Karpas-422 (cell line): ENCODE measurements at regions not wholly inside any gene's neighbourhood (a gene's known extent, or its start where the extent isn't known, plus 50 kb on each side); places are given as distances from the start of the nearest gene placed in this dataset.

ENCODE experiments used
- DNase-seq: peaks from one replicate; pipeline ENCODE4 v3.0.0-alpha.2; 2015
- H2AFZ ChIP-seq: fragments of 200-600 bp; sonication (generic); 2 replicates; pipeline ENCODE4 v1.6.1; 2014; ENCODE audit warnings: antibody characterized with exemption, low read length, mixed read lengths
- H3K27ac ChIP-seq: fragments of 200-600 bp; sonication (generic); 2 replicates; pipeline ENCODE4 v1.5.1; 2014; ENCODE audit warnings: mild to moderate bottlenecking, low read length, moderate library complexity
- H3K27me3 ChIP-seq: fragments of 200-600 bp; sonication (generic); 2 replicates; pipeline ENCODE4 v1.6.1; 2014; ENCODE audit warnings: low read length, mixed read lengths
- H3K36me3 ChIP-seq: fragments of 200-600 bp; sonication (generic); 2 replicates; pipeline ENCODE4 v1.6.1; 2014; ENCODE audit warnings: low read length, mixed read lengths; ENCODE audit not compliant: insufficient read depth
- H3K4me1 ChIP-seq: fragments of 200-600 bp; sonication (generic); 2 replicates; pipeline ENCODE4 v1.6.1; 2014; ENCODE audit warnings: mild to moderate bottlenecking, low read length, mixed read lengths
- H3K4me2 ChIP-seq: fragments of 200-600 bp; sonication (generic); 2 replicates; pipeline ENCODE4 v1.6.1; 2014; ENCODE audit warnings: low read length, low read depth, mild to moderate bottlenecking; ENCODE audit not compliant: poor library complexity, severe bottlenecking
- H3K4me3 ChIP-seq: fragments of 200-600 bp; sonication (generic); 2 replicates; pipeline ENCODE4 v1.5.1; 2014; ENCODE audit warnings: mild to moderate bottlenecking, antibody characterized with exemption, low read length, mixed read lengths
- H3K79me2 ChIP-seq: fragments of 200-600 bp; sonication (generic); 2 replicates; pipeline ENCODE4 v1.6.1; 2014; ENCODE audit warnings: mild to moderate bottlenecking, low read length, mixed read lengths
- H3K9ac ChIP-seq: fragments of 200-600 bp; sonication (generic); 2 replicates; pipeline ENCODE4 v1.6.0; 2014; ENCODE audit warnings: low read length
- H3K9me2 ChIP-seq: fragments of 200-600 bp; sonication (generic), shearing (Covaris generic); replicated peaks from 2 replicates; pipeline ENCODE4 v1.6.0; 2014; ENCODE audit warnings: mild to moderate bottlenecking, low read length, moderate library complexity; ENCODE audit not compliant: insufficient read depth
- H3K9me3 ChIP-seq: fragments of 300-700, 200-600 bp; sonication (generic); 2 replicates; pipeline ENCODE4 v1.6.1; 2014; ENCODE audit warnings: low read length, mixed read lengths
- H4K20me1 ChIP-seq: fragments of 200-600 bp; sonication (generic); 2 replicates; pipeline ENCODE4 v1.6.1; 2014; ENCODE audit warnings: mild to moderate bottlenecking, antibody characterized with exemption, low read length, low read depth; ENCODE audit not compliant: insufficient read depth

DNA sequence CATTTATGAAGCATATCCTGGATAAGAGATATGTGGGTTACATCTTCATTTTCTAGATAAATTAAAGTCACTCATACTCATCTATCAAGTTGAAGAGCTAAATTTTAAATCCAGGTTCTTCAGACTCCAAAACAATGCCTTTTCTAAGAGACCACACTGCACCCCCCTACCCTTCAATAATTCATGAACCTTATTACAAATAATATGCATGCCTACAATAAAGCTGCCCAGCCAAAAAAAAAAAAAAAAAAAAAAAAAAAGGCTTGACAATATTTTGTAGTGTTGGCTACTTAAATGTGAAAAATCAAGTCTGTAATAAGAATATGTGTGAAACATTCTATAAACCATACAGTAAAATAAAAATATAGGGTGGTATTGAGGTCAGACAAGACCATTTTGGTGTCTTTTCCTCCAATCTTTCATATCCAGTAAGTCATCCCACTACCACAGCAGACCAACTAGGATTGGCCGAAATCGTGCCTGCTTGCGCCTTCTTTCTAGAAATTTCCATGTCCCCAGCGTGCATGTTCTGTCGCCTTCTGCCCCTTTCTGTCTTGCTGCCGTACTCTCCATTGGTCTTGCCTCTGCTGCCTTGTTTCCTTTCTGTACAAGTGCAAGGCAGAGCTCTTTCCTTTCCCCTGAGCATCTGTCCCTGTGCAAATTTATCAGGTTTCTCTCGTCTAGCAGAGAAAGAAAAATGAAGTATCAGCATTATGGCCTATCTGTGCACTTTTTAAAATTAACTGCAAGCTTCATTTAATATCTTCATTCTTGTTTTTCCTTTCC is 92.6 kb upstream of the NDUFV2 start:
- H3K4me2 ChIP-seq: no peak overlapping the region
- no peaks in the 10 kb centered on the region for H3K9me2 ChIP-seq
- no peaks in the 10 kb centered on the region for H3K79me2 ChIP-seq
- DNase-seq: no peak
- no peaks in the 10 kb centered on the region for H3K9me3 ChIP-seq
- no peaks in the 10 kb centered on the region for H3K4me1 ChIP-seq
- H3K9ac ChIP-seq: no peak overlapping the region
- no peak overlapping the region for H3K4me3 ChIP-seq
- no peaks in the 10 kb centered on the region for H4K20me1 ChIP-seq
- H3K27me3 ChIP-seq: no peaks in the 10 kb centered on the region
- H3K27ac ChIP-seq: no peak overlapping the region
- no peaks in the 10 kb centered on the region for H3K36me3 ChIP-seq
- no peak overlapping the region for H2AFZ ChIP-seq

DNA sequence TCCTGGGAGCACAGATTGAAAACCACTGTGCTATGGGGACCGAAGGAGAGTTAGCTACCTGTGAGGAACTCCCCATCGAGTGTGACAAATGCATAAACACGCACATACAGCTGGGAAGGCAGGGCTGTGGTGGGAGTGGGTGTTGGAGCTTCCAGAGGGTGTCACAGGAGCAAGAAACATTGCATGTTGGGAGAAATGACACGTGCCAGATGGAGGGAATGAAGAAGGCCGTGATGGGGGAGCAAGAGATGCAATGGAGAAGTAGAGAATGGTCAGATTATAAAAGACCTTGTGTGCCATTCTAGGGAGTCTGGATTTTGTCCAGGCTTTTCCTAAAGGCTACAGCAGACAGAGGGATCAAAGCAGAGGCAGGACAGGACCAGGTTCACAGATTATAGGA is 91.1 kb upstream of the NDUFV2 start:
- no peak overlapping the region for H3K9ac ChIP-seq
- H3K27me3 ChIP-seq: no peaks in the 10 kb centered on the region
- no peaks in the 10 kb centered on the region for H3K36me3 ChIP-seq
- H3K27ac ChIP-seq: no peak overlapping the region
- no peak for DNase-seq
- no peak overlapping the region for H3K4me3 ChIP-seq
- no peaks in the 10 kb centered on the region for H3K9me2 ChIP-seq
- H3K4me2 ChIP-seq: no peak overlapping the region
- no peaks in the 10 kb centered on the region for H4K20me1 ChIP-seq
- H3K4me1 ChIP-seq: no peaks in the 10 kb centered on the region
- H2AFZ ChIP-seq: no peak overlapping the region
- H3K9me3 ChIP-seq: no peaks in the 10 kb centered on the region
- H3K79me2 ChIP-seq: no peaks in the 10 kb centered on the region

DNA sequence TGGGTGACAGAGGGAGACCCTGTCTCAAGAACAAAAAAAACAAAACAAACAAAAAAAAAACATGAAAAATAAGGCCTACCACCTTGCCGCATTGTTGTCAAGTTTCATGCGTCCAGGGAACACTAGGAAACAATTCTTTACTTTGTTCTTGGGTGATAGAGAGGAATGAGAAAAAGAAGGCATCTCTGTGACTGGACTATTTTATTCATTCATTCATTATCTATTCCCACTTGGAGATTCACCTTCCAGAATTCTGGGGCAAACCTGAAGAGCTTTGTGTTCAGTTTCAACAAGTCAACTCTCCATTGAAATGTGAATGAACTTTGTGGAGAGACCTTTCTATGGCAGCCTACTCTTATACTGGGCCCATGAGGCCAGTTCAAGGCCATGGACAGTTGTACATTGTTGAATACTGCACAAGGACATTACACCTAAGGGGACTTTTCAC is 88.5 kb upstream of the NDUFV2 start:
- H4K20me1 ChIP-seq: no peaks in the 10 kb centered on the region
- no peaks in the 10 kb centered on the region for H3K79me2 ChIP-seq
- H3K36me3 ChIP-seq: no peaks in the 10 kb centered on the region
- H3K27me3 ChIP-seq: peaks cover 2% of the 10 kb centered on the region; the same call in 1 of the 2 replicates
- H3K27ac ChIP-seq: no peak overlapping the region
- no peaks in the 10 kb centered on the region for H3K9me3 ChIP-seq
- no peaks in the 10 kb centered on the region for H3K9me2 ChIP-seq
- H2AFZ ChIP-seq: no peak overlapping the region
- peaks cover 12% of the 10 kb centered on the region for H3K4me1 ChIP-seq
- no peak for DNase-seq
- H3K4me3 ChIP-seq: no peak overlapping the region
- no peak overlapping the region for H3K9ac ChIP-seq
- H3K4me2 ChIP-seq: no peak overlapping the region

DNA sequence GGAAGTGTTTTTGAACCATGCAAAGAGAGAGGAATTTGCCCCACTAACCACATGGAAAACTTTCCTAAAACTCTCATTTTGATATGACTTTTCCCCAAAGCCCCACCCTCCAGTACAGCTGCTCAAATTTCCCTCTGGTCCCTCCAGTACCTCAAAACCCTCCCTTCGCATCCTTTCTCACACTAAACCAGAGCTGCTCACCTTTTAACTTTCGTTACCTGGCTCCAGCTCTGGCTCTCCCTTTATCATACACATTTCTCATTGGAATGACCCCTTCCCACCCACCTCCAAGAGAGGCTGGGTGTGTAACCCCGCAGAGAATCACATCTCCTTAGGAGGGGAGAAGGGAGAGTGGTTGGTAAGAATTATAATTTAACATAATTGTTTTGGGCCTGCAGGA is 86.8 kb upstream of the NDUFV2 start:
- Histone ChIP-seq H2AFZ (no peak overlapping the region), H3K27ac (no peak overlapping the region)

DNA sequence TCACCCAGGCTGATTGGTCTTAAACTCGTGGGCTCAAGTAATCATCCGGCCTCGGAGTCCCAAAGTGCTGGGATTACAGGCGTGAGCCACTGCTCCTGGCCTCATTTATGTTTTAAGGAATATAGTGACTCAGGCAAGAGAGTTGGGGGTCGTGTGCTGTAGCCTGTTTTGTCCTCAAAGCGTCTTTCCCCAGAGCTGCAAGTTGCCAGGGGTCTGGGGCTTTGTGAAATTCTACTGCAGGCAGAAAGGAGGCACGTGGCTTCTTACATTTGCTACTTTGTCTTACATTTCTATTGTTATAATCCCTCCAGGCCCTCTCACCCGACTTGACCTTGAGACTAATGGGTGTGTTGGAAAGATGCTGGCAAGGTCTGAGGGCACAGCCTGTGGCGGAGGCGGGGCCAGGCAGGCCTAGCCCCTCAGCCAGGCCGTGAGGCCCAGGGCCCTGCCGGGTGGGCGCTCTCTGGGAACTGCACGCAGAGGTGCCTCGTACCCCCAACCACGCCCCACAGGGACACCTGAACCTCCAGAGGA is 85.8 kb upstream of the NDUFV2 start:
- H2AFZ ChIP-seq: peak overlapping the region; percentile 96; the same call in 1 of the 2 replicates
- H3K9me3 ChIP-seq: no peaks in the 10 kb centered on the region
- H4K20me1 ChIP-seq: no peaks in the 10 kb centered on the region
- H3K79me2 ChIP-seq: no peaks in the 10 kb centered on the region
- peaks cover 2% of the 10 kb centered on the region; the same call in 1 of the 2 replicates for H3K27me3 ChIP-seq
- H3K27ac ChIP-seq: no peak overlapping the region
- H3K4me1 ChIP-seq: peaks cover 12% of the 10 kb centered on the region
- H3K9me2 ChIP-seq: no peaks in the 10 kb centered on the region
- no peak for DNase-seq
- peak overlapping the region; percentile 51; the same call in 1 of the 2 replicates for H3K4me3 ChIP-seq
- peak overlapping the region; percentile 55 for H3K4me2 ChIP-seq
- peak overlapping the region; percentile 24; the same call in 1 of the 2 replicates for H3K9ac ChIP-seq
- no peaks in the 10 kb centered on the region for H3K36me3 ChIP-seq

More for the DNA sequence above, 86.8 kb upstream of the NDUFV2 start:
- H3K4me3 ChIP-seq: no peak overlapping the region
- no peaks in the 10 kb centered on the region for H3K36me3 ChIP-seq
- H3K9ac ChIP-seq: no peak overlapping the region
- DNase-seq: no peak
- no peak overlapping the region for H3K4me2 ChIP-seq
- no peaks in the 10 kb centered on the region for H3K79me2 ChIP-seq
- H3K27me3 ChIP-seq: peaks cover 2% of the 10 kb centered on the region; the same call in 1 of the 2 replicates
- no peaks in the 10 kb centered on the region for H3K9me2 ChIP-seq
- no peaks in the 10 kb centered on the region for H3K9me3 ChIP-seq
- no peaks in the 10 kb centered on the region for H4K20me1 ChIP-seq
- H3K4me1 ChIP-seq: peaks cover 12% of the 10 kb centered on the region

DNA sequence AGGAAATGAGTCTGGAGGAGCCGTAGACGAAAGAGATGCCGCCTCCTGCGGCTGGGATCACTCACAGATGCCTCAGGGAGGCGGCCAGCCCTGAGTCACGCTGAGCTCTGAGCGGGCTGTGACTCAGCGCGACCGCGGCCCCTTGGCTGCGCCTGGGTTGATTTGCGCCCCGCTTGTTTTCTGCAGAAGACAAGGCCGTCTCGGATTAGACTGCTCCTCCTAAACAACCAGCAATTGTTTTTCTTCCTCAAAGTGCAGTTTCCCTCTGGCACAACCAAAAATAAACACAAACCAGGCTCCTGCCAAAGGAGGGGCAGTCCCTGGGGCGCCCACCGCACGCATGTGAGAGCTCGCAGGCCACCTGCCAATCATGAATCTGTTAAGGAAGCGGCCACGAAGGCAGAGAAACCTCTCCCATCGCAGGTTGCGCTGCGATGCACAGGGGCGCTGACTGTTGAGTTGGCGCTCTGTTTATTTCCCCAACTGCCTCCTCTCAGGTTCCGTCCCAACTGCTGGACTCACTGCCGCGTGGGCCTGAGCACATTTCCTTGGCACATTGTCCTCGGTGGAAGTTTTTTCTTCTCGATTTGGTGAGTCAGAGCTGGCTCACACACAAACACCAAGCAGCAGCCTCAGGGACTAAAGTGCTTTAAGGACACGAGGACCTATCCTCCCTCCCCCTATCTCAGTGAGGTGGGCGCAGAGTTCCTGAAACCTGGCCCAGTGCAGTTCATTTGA is 85.2 kb upstream of the NDUFV2 start:
- no peaks in the 10 kb centered on the region for H3K79me2 ChIP-seq
- no peak overlapping the region for H3K27ac ChIP-seq
- H3K4me3 ChIP-seq: peak overlapping the region; percentile 51; the same call in 1 of the 2 replicates
- peak overlapping the region; percentile 96 for H2AFZ ChIP-seq
- no peaks in the 10 kb centered on the region for H3K9me3 ChIP-seq
- H3K36me3 ChIP-seq: no peaks in the 10 kb centered on the region
- H3K4me2 ChIP-seq: peak overlapping the region; percentile 55
- H3K4me1 ChIP-seq: peaks cover 12% of the 10 kb centered on the region
- H3K9me2 ChIP-seq: no peaks in the 10 kb centered on the region
- H3K27me3 ChIP-seq: peaks cover 2% of the 10 kb centered on the region; the same call in 1 of the 2 replicates
- no peaks in the 10 kb centered on the region for H4K20me1 ChIP-seq
- H3K9ac ChIP-seq: peak overlapping the region; percentile 24; the same call in 1 of the 2 replicates
- DNase-seq: peak; percentile 52

DNA sequence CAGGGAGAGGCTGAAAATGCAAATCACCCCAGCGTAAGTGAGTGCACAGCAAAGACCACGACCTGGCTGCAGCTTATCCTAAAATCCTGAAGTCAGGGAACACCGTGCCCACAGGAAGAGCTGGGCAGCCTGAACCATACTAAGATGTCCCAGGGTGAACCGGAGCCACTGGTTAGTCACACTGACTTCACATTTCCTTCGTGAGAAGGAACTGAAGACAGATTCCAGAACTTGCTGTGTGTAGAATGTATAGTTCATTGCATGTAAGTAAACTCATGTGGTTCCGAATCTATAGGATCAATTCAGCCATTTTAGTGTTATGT is 84.6 kb upstream of the NDUFV2 start:
- Histone ChIP-seq H2AFZ (no peak overlapping the region), H3K36me3 (no peaks in the 10 kb centered on the region), H3K4me3 (peak overlapping the region; percentile 51; the same call in 1 of the 2 replicates), H4K20me1 (no peaks in the 10 kb centered on the region), H3K9ac (no peak overlapping the region), H3K4me1 (peaks cover 12% of the 10 kb centered on the region), H3K27me3 (peaks cover 2% of the 10 kb centered on the region; the same call in 1 of the 2 replicates), H3K79me2 (no peaks in the 10 kb centered on the region), H3K27ac (no peak overlapping the region), H3K4me2 (peak overlapping the region; percentile 55), H3K9me3 (no peaks in the 10 kb centered on the region), H3K9me2 (no peaks in the 10 kb centered on the region)
- no peak for DNase-seq

DNA sequence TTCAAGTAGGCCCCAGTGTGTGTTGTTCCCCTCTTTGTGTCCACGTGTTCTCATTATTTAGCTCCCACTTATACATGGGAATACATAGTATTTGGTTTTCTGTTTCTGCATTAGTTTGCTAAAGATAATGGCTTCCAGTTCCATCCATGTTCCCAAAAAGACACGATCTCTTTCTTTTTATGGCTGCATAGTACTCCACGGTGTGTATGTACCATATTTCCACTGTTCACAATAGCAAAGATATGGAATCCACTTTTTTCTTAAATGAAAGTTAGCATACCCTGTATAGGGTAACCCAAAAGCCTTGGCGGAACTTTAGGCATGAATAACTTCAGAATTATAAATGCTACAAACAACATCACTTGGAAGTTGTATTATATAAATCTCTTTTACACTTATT is 83.4 kb upstream of the NDUFV2 start:
- Histone ChIP-seq H3K27ac (no peak overlapping the region), H3K36me3 (no peaks in the 10 kb centered on the region), H3K4me3 (no peak overlapping the region), H3K4me2 (no peak overlapping the region), H3K9me2 (no peaks in the 10 kb centered on the region), H4K20me1 (no peaks in the 10 kb centered on the region), H3K79me2 (no peaks in the 10 kb centered on the region), H2AFZ (no peak overlapping the region), H3K9ac (no peak overlapping the region), H3K9me3 (no peaks in the 10 kb centered on the region), H3K4me1 (peaks cover 12% of the 10 kb centered on the region), H3K27me3 (peaks cover 2% of the 10 kb centered on the region; the same call in 1 of the 2 replicates)
- DNase-seq: no peak
